HG03342 (cell line): ENCODE measurements at regions not wholly inside any gene's neighbourhood (a gene's known extent, or its start where the extent isn't known, plus 50 kb on each side); places are given as distances from the start of the nearest gene placed in this dataset.
A peak's percentile ranks its signal among the peaks of the same experiment; 100 is the strongest.

ENCODE experiments used
- ATAC-seq: cut with Tn5 transposase; IDR thresholded peaks from one replicate; pipeline ENCODE4 v1.9.1; 2021; ENCODE audit warnings: mild to moderate bottlenecking, moderate library complexity; ENCODE audit not compliant: unreplicated experiment

- no peak for ATAC-seq
Observed at GRCh38 chr6:14031516-14031915, 86.1 kb upstream of the CD83 start.

GRCh38 chr6:14035071-14035847, 82.3 kb upstream of the CD83 start:
- no peak for ATAC-seq

- ATAC-seq, result no peak
Observed at GRCh38 chr6:14035874-14036273, 81.7 kb upstream of the CD83 start.

GRCh38 chr6:14036911-14037310, 80.7 kb upstream of the CD83 start:
- no peak for ATAC-seq

GRCh38 chr6:14037402-14038277, 79.9 kb upstream of the CD83 start:
- no peak for ATAC-seq

- ATAC-seq, result no peak
Observed at GRCh38 chr6:14038467-14039437, 78.8 kb upstream of the CD83 start.

GRCh38 chr6:14040042-14040441, 77.5 kb upstream of the CD83 start:
- no peak for ATAC-seq

- ATAC-seq, result peak; percentile 51
Observed at GRCh38 chr6:14046476-14047068, 71.0 kb upstream of the CD83 start.

GRCh38 chr6:14047151-14047740, 70.3 kb upstream of the CD83 start:
- ATAC-seq, result no peak

- no peak for ATAC-seq
Observed at GRCh38 chr6:14048837-14049236, 68.7 kb upstream of the CD83 start.

- no peak for ATAC-seq
Observed at GRCh38 chr6:14051355-14051754, 66.2 kb upstream of the CD83 start.

- no peak for ATAC-seq
Observed at GRCh38 chr6:14053811-14054210, 63.8 kb upstream of the CD83 start.

- ATAC-seq, result no peak
Observed at GRCh38 chr6:14055541-14055940, 62.0 kb upstream of the CD83 start.

- no peak for ATAC-seq
Observed at GRCh38 chr6:14058029-14058695, 59.4 kb upstream of the CD83 start.

- ATAC-seq, result no peak
Observed at GRCh38 chr6:14058735-14059134, 58.8 kb upstream of the CD83 start.

GRCh38 chr6:14059791-14060436, 57.7 kb upstream of the CD83 start:
- ATAC-seq, result no peak

GRCh38 chr6:14060971-14061370, 56.6 kb upstream of the CD83 start:
- no peak for ATAC-seq

- ATAC-seq, result no peak
Observed at GRCh38 chr6:14061643-14062042, 55.9 kb upstream of the CD83 start.

GRCh38 chr6:14062345-14063029, 55.1 kb upstream of the CD83 start:
- no peak for ATAC-seq
